Inferior parietal cortex (tissue), 1 donor: ENCODE measurements at regions not wholly inside any gene's neighbourhood (a gene's known extent, or its start where the extent isn't known, plus 50 kb on each side); places are given as distances from the start of the nearest gene placed in this dataset.
A peak's percentile ranks its signal among the peaks of the same experiment; 100 is the strongest.
"Not testable (repeated sequence)": the region's sequence is repeated elsewhere in the genome, so short reads cannot be mapped to it uniquely, and the experiment has no call there.

Experiments used
- DNase-seq: peaks from one replicate; pipeline ENCODE4 v3.0.0-alpha.2; 2016; ENCODE audit errors: extremely low spot score

GRCh38 chr4:115657991-115658650 is 544.7 kb upstream of the NDST4 start:
- no peak for DNase-seq

- no peak for DNase-seq
Observed at GRCh38 chr4:115655626-115656025, 542.2 kb upstream of the NDST4 start.

- DNase-seq, result no peak
Observed at GRCh38 chr4:115648786-115649185, 535.4 kb upstream of the NDST4 start.

GRCh38 chr4:115629270-115629669 is 515.9 kb upstream of the NDST4 start:
- DNase-seq, result no peak

GRCh38 chr4:115609631-115610030 is 496.2 kb upstream of the NDST4 start:
- no peak for DNase-seq

- DNase-seq, result no peak
Observed at GRCh38 chr4:115607311-115607710, 493.9 kb upstream of the NDST4 start.

GRCh38 chr4:115596265-115597001 is 483.0 kb upstream of the NDST4 start:
- no peak for DNase-seq

GRCh38 chr4:115580901-115581300 is 467.5 kb upstream of the NDST4 start:
- no peak for DNase-seq

- no peak for DNase-seq
Observed at GRCh38 chr4:115575851-115576250, 462.4 kb upstream of the NDST4 start.

- no peak for DNase-seq
Observed at GRCh38 chr4:115562506-115562905, 449.1 kb upstream of the NDST4 start.

- no peak for DNase-seq
Observed at GRCh38 chr4:115548123-115548522, 434.7 kb upstream of the NDST4 start.

- DNase-seq, result peak; percentile 9
Observed at GRCh38 chr4:115537387-115537786, 424.0 kb upstream of the NDST4 start.

- DNase-seq, result no peak
Observed at GRCh38 chr4:115529126-115529525, 415.7 kb upstream of the NDST4 start.

- DNase-seq, result not testable (repeated sequence)
Observed at GRCh38 chr4:115519476-115519875, 406.1 kb upstream of the NDST4 start.

- DNase-seq, result no peak
Observed at GRCh38 chr4:115515772-115516171, 402.4 kb upstream of the NDST4 start.

- no peak for DNase-seq
Observed at GRCh38 chr4:115515366-115515765, 401.9 kb upstream of the NDST4 start.

- no peak for DNase-seq
Observed at GRCh38 chr4:115514675-115515074, 401.3 kb upstream of the NDST4 start.

GRCh38 chr4:115505326-115505725 is 391.9 kb upstream of the NDST4 start:
- DNase-seq, result no peak

GRCh38 chr4:115501656-115502055 is 388.2 kb upstream of the NDST4 start:
- DNase-seq, result no peak

- not testable (repeated sequence) for DNase-seq
Observed at GRCh38 chr4:115493770-115494169, 380.4 kb upstream of the NDST4 start.

GRCh38 chr4:115491686-115492085 is 378.3 kb upstream of the NDST4 start:
- no peak for DNase-seq

- DNase-seq, result no peak
Observed at GRCh38 chr4:115489279-115489678, 375.9 kb upstream of the NDST4 start.

- DNase-seq, result no peak
Observed at GRCh38 chr4:115485402-115485801, 372.0 kb upstream of the NDST4 start.
